HepG2 (cell line): ENCODE measurements at regions not wholly inside any gene's neighbourhood (a gene's known extent, or its start where the extent isn't known, plus 50 kb on each side); places are given as distances from the start of the nearest gene placed in this dataset.
A peak's percentile ranks its signal among the peaks of the same experiment; 100 is the strongest.

Source experiments
- FOXJ3 ChIP-seq: sonication (generic); formaldehyde crosslinking; IDR thresholded peaks from 2 replicates; pipeline ENCODE4 v1.4.0; 2020; ENCODE audit warnings: missing genetic modification reagents, mild to moderate bottlenecking, borderline replicate concordance
- HNRNPH1 ChIP-seq: fragments of 200-400 bp; formaldehyde crosslinking; optimal IDR thresholded peaks from 2 replicates; pipeline ENCODE3; 2017; ENCODE audit warnings: mild to moderate bottlenecking, low read depth, low read length
- KDM2A ChIP-seq: sonication (generic); formaldehyde crosslinking; IDR thresholded peaks from 2 replicates; pipeline ENCODE4 v1.4.0; 2020; ENCODE audit warnings: low read depth, missing genetic modification reagents, borderline replicate concordance
- LBX2 ChIP-seq: sonication (generic); formaldehyde crosslinking; IDR thresholded peaks from 2 replicates; pipeline ENCODE4 v1.5.0; 2020; ENCODE audit warnings: missing genetic modification reagents, mild to moderate bottlenecking, borderline replicate concordance
- MBD4 ChIP-seq: IDR thresholded peaks from 2 replicates; pipeline ENCODE4 v1.6.1; 2012; ENCODE audit warnings: low read length, inconsistent platforms, borderline replicate concordance
- MED1 ChIP-seq: sonication (generic); formaldehyde crosslinking; IDR thresholded peaks from 2 replicates; pipeline ENCODE4 v1.4.0; 2020; ENCODE audit warnings: missing genetic modification reagents
- MYNN ChIP-seq: sonication (generic); formaldehyde crosslinking; IDR thresholded peaks from 2 replicates; pipeline ENCODE4 v1.4.0; 2020; ENCODE audit warnings: mild to moderate bottlenecking, low read depth, missing genetic modification reagents
- PHB2 ChIP-seq: fragments of 450-650 bp; IDR thresholded peaks from 2 replicates; pipeline ENCODE4 v1.6.1; 2018; ENCODE audit not compliant: partially characterized antibody
- SP5 ChIP-seq: IDR thresholded peaks from 2 replicates; pipeline ENCODE4 v1.6.1; 2016; ENCODE audit warnings: low read depth, borderline replicate concordance
- SPEN ChIP-seq: sonication (generic); formaldehyde crosslinking; IDR thresholded peaks from 2 replicates; pipeline ENCODE4 v1.5.1; 2020; ENCODE audit warnings: low read depth, mild to moderate bottlenecking, missing genetic modification reagents
- TBX3 ChIP-seq: fragments of 450-650 bp; IDR thresholded peaks from 2 replicates; pipeline ENCODE4 v1.6.1; 2017; ENCODE audit warnings: antibody characterized with exemption, mild to moderate bottlenecking, inconsistent platforms, borderline replicate concordance
- U2AF2 ChIP-seq: fragments of 200-400 bp; formaldehyde crosslinking; IDR thresholded peaks from 2 replicates; pipeline ENCODE4 v1.6.1; 2017; ENCODE audit warnings: low read depth, mild to moderate bottlenecking, low read length
- ZBTB38 ChIP-seq: sonication (generic); formaldehyde crosslinking; IDR thresholded peaks from 2 replicates; pipeline ENCODE4 v1.5.1; 2020; ENCODE audit warnings: mild to moderate bottlenecking, missing genetic modification reagents
- ZBTB42 ChIP-seq: sonication (generic); formaldehyde crosslinking; IDR thresholded peaks from 2 replicates; pipeline ENCODE4 v1.5.0; 2020; ENCODE audit warnings: mild to moderate bottlenecking, missing genetic modification reagents
- ZNF335 ChIP-seq: sonication (generic); formaldehyde crosslinking; IDR thresholded peaks from 2 replicates; pipeline ENCODE4 v1.4.0; 2020; ENCODE audit warnings: missing genetic modification reagents
- ZNF446 ChIP-seq: sonication (generic); formaldehyde crosslinking; IDR thresholded peaks from 2 replicates; pipeline ENCODE4 v1.5.0; 2020; ENCODE audit warnings: mild to moderate bottlenecking, missing genetic modification reagents
- ZNF451 ChIP-seq: sonication (generic); formaldehyde crosslinking; IDR thresholded peaks from 2 replicates; pipeline ENCODE4 v1.5.0; 2020; ENCODE audit warnings: mild to moderate bottlenecking, missing genetic modification reagents
- ZNF558 ChIP-seq: sonication (generic); formaldehyde crosslinking; IDR thresholded peaks from 2 replicates; pipeline ENCODE4 v1.9.0; 2022; ENCODE audit warnings: mild to moderate bottlenecking, missing genetic modification reagents, borderline replicate concordance
- ZNF570 ChIP-seq: sonication (generic); formaldehyde crosslinking; IDR thresholded peaks from 2 replicates; pipeline ENCODE4 v1.4.0; 2020; ENCODE audit warnings: mild to moderate bottlenecking, missing genetic modification reagents, borderline replicate concordance
- ZNF616 ChIP-seq: sonication (generic); formaldehyde crosslinking; IDR thresholded peaks from 2 replicates; pipeline ENCODE4 v1.5.0; 2020; ENCODE audit warnings: low read depth, mild to moderate bottlenecking, missing genetic modification reagents
- ZNF816 ChIP-seq: sonication (generic); formaldehyde crosslinking; IDR thresholded peaks from 2 replicates; pipeline ENCODE4 v1.8.0; 2022; ENCODE audit warnings: missing genetic modification reagents, mild to moderate bottlenecking, borderline replicate concordance
- ZNF879 ChIP-seq: sonication (generic); formaldehyde crosslinking; IDR thresholded peaks from 2 replicates; pipeline ENCODE4 v1.8.1; 2023; ENCODE audit warnings: missing genetic modification reagents
- ZSCAN29 ChIP-seq: sonication (generic); formaldehyde crosslinking; conservative IDR thresholded peaks from 2 replicates; pipeline ENCODE4 v1.4.0; 2020; ENCODE audit warnings: mild to moderate bottlenecking, missing genetic modification reagents
- ZSCAN9 ChIP-seq: IDR thresholded peaks from 2 replicates; pipeline ENCODE4 v1.6.1; 2016; ENCODE audit warnings: borderline replicate concordance
- TF ChIP-seq, protein P1 (sequence below): sonication (generic); formaldehyde crosslinking; IDR thresholded peaks from 2 replicates; pipeline ENCODE4 v1.4.0; 2020; ENCODE audit warnings: missing genetic modification reagents, mild to moderate bottlenecking, borderline replicate concordance

DNA sequence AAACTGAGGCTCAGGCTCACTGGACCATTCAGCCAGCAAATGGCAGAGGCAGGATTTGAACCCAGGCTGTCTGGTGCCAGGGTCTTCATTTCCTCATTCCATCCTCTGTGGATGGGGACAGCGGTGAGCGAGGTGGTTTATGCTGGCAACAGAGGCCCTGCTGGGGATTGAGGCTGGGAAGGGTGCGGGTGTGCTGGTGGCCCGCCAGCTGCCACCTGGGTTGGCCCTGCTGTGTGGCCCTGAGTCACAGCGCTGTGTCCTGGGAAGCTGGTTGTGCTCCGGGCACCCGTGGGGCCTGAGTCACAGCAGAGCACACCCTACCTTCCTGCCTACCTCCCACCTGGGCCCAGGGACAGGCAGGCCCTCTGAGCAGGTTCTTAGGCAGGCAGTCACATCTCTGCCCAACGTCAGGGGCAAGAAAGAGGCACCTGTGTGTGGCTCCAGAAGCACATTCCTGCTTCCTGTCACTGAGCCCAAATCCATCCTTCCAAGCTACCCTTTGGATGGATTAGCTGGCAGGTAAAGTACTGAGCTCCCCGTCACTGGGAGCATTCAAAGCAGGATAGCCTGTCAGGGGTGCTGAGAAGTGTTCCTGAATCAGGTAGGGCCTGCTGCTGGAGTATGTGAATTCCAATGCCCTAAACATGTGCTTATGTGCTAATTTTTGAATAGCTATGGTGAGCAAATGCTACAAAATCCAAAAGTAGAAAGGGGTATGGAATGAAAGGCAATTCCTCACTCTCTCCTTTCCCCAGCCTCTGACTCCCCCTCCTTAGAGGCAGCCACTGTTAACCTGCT lies 53.9 kb downstream of the CEBPB start (continued):
- TF ChIP-seq, protein P1, sequence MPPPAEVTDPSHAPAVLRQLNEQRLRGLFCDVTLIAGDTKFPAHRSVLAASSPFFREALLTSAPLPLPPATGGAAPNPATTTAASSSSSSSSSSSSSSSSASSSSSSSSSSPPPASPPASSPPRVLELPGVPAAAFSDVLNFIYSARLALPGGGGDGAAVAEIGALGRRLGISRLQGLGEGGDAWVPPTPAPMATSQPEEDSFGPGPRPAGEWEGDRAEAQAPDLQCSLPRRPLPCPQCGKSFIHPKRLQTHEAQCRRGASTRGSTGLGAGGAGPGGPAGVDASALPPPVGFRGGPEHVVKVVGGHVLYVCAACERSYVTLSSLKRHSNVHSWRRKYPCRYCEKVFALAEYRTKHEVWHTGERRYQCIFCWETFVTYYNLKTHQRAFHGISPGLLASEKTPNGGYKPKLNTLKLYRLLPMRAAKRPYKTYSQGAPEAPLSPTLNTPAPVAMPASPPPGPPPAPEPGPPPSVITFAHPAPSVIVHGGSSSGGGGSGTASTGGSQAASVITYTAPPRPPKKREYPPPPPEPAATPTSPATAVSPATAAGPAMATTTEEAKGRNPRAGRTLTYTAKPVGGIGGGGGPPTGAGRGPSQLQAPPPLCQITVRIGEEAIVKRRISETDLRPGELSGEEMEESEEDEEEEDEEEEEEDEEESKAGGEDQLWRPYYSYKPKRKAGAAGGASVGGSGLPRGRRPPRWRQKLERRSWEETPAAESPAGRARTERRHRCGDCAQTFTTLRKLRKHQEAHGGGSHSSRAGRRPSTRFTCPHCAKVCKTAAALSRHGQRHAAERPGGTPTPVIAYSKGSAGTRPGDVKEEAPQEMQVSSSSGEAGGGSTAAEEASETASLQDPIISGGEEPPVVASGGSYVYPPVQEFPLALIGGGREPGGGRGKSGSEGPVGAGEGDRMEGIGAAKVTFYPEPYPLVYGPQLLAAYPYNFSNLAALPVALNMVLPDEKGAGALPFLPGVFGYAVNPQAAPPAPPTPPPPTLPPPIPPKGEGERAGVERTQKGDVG (CRISPR knock-in tag) = no peak
- TF ChIP-seq ZNF816 (no peak), ZNF446 (CRISPR knock-in tag) (no peak), MED1 (CRISPR knock-in tag) (no peak), ZNF616 (no peak), MYNN (CRISPR knock-in tag) (no peak), PHB2 (no peak), ZSCAN29 (no peak), SP5 (CRISPR knock-in tag) (no peak), ZBTB42 (CRISPR knock-in tag) (no peak), ZSCAN9 (no peak), ZNF451 (CRISPR knock-in tag) (no peak), ZNF570 (CRISPR knock-in tag) (no peak), FOXJ3 (CRISPR knock-in tag) (no peak), TBX3 (no peak), ZBTB38 (peak; percentile 58; the same call in 1 of the 2 replicates), LBX2 (CRISPR knock-in tag) (0 out of 2 replicates have a peak, but pooled peaks have one; percentile 38), MBD4 (no peak), U2AF2 (no peak), ZNF879 (no peak), ZNF558 (no peak; the same call in 1 of the 2 replicates), HNRNPH1 (no peak), ZNF335 (CRISPR knock-in tag) (no peak), KDM2A (no peak), SPEN (CRISPR knock-in tag) (no peak)
